NCI-H1694 treated with DMSO at 0.1 percent for 48 hours (cell line): ENCODE measurements at regions not wholly inside any gene's neighbourhood (a gene's known extent, or its start where the extent isn't known, plus 50 kb on each side); places are given as distances from the start of the nearest gene placed in this dataset.
"Not testable (repeated sequence)": the region's sequence is repeated elsewhere in the genome, so short reads cannot be mapped to it uniquely, and the experiment has no call there.

Experiments used
- DNase-seq: peaks from one replicate; lab custom pipeline; 2025; lab: John Stamatoyannopoulos, UW

- not testable (repeated sequence) for DNase-seq
Measured at GRCh38 chr7:3162798-3163197, 119.1 kb upstream of the CARD11 start.

- DNase-seq = no peak
Measured at GRCh38 chr7:3164380-3164792, 120.7 kb upstream of the CARD11 start.

- no peak for DNase-seq
Measured at GRCh38 chr7:3165681-3166580, 122.3 kb upstream of the CARD11 start.

- no peak for DNase-seq
Measured at GRCh38 chr7:3167551-3167950, 123.9 kb upstream of the CARD11 start.

- DNase-seq = no peak
Measured at GRCh38 chr7:3168370-3168769, 124.7 kb upstream of the CARD11 start.

- no peak for DNase-seq
Measured at GRCh38 chr7:3168869-3169268, 125.2 kb upstream of the CARD11 start.

- no peak for DNase-seq
Measured at GRCh38 chr7:3172768-3173280, 128.2 kb upstream of the SDK1 start.

GRCh38 chr7:3174515-3175284, 126.4 kb upstream of the SDK1 start:
- no peak for DNase-seq

GRCh38 chr7:3175285-3175902, 125.7 kb upstream of the SDK1 start:
- no peak for DNase-seq

GRCh38 chr7:3176112-3177000, 124.7 kb upstream of the SDK1 start:
- no peak for DNase-seq

- no peak for DNase-seq
Measured at GRCh38 chr7:3177271-3177670, 123.8 kb upstream of the SDK1 start.

GRCh38 chr7:3179456-3179855, 121.6 kb upstream of the SDK1 start:
- no peak for DNase-seq

GRCh38 chr7:3180604-3181003, 120.4 kb upstream of the SDK1 start:
- DNase-seq = no peak

GRCh38 chr7:3182055-3182454, 119.0 kb upstream of the SDK1 start:
- not testable (repeated sequence) for DNase-seq

GRCh38 chr7:3187444-3188040, 113.5 kb upstream of the SDK1 start:
- DNase-seq = no peak

- peak; percentile 92 for DNase-seq
Measured at GRCh38 chr7:3188946-3189345, 112.1 kb upstream of the SDK1 start.

- no peak for DNase-seq
Measured at GRCh38 chr7:3191548-3191947, 109.5 kb upstream of the SDK1 start.

- no peak for DNase-seq
Measured at GRCh38 chr7:3192669-3193068, 108.4 kb upstream of the SDK1 start.

- DNase-seq = no peak
Measured at GRCh38 chr7:3193379-3194120, 107.5 kb upstream of the SDK1 start.

- DNase-seq = no peak
Measured at GRCh38 chr7:3194501-3195141, 106.4 kb upstream of the SDK1 start.
